Liver (tissue), 8 donors: ENCODE measurements at regions not wholly inside any gene's neighbourhood (a gene's known extent, or its start where the extent isn't known, plus 50 kb on each side); places are given as distances from the start of the nearest gene placed in this dataset.

ENCODE experiments used
- DNase-seq: peaks from one replicate; pipeline ENCODE4 v3.0.0-alpha.2; 2017; ENCODE audit warnings: low spot score
- H3K27ac ChIP-seq, 2 donors: one replicate each; pipeline ENCODE4 v1.7.0; 2013; ENCODE audit warnings: inconsistent platforms in 2 of 2, low read length in 2 of 2, control low read depth in 1 of 2, low read depth in 1 of 2, mild to moderate bottlenecking in 1 of 2
- H3K27me3 ChIP-seq, 4 donors: one replicate each; pipeline versions ENCODE4 v1.6.1 to v1.7.0; 2013; ENCODE audit warnings: low read length in 3 of 4, inconsistent platforms in 1 of 4, mild to moderate bottlenecking in 1 of 4, moderate library complexity in 1 of 4; ENCODE audit not compliant: control insufficient read depth in 4 of 4, insufficient read depth in 4 of 4
- H3K36me3 ChIP-seq, 4 donors: one replicate each; pipeline versions ENCODE4 v1.6.1 to v1.7.0; 2013; ENCODE audit warnings: low read length in 3 of 4, mild to moderate bottlenecking in 3 of 4, low read depth in 1 of 4, moderate library complexity in 1 of 4; ENCODE audit not compliant: control insufficient read depth in 4 of 4, insufficient read depth in 3 of 4
- H3K4me1 ChIP-seq, 4 donors: one replicate each; pipeline versions ENCODE4 v1.6.1 to v1.7.0; 2013; ENCODE audit warnings: low read length in 3 of 4, mild to moderate bottlenecking in 3 of 4, moderate library complexity in 1 of 4; ENCODE audit not compliant: control insufficient read depth in 4 of 4, insufficient read depth in 4 of 4
- H3K4me3 ChIP-seq, 3 donors: one replicate each; pipeline versions ENCODE4 v1.6.1 to v1.7.0; 2013; ENCODE audit warnings: low read length in 3 of 3, control low read depth in 1 of 3, low read depth in 1 of 3, mild to moderate bottlenecking in 1 of 3
- H3K9ac ChIP-seq, 2 donors: one replicate each; pipeline ENCODE4 v1.7.0; 2013; ENCODE audit warnings: low read length in 2 of 2, mild to moderate bottlenecking in 2 of 2, moderate library complexity in 2 of 2, control low read depth in 1 of 2, low read depth in 1 of 2
- H3K9me3 ChIP-seq, 4 donors: one replicate each; pipeline versions ENCODE4 v1.6.1 to v1.7.0; 2013; ENCODE audit warnings: low read length in 3 of 4; ENCODE audit not compliant: control insufficient read depth in 4 of 4
- ATF3 ChIP-seq: IDR thresholded peaks from 2 replicates; pipeline ENCODE4 v1.6.1; 2016; ENCODE audit warnings: antibody characterized with exemption
- CTCF ChIP-seq: fragments of 150-350 bp; IDR thresholded peaks from 2 replicates; pipeline ENCODE4 v1.5.1; 2017; ENCODE audit warnings: improper control_type of control experiment, low read depth, low read length; ENCODE audit not compliant: missing input control
- EGR1 ChIP-seq, 2 donors: IDR thresholded peaks; 2 replicates each; pipeline ENCODE4 v1.6.1; 2016 to 2018; ENCODE audit warnings: antibody characterized with exemption in 2 of 2, low read depth in 2 of 2
- FOXA1 ChIP-seq: IDR thresholded peaks from 2 replicates; pipeline ENCODE4 v1.6.1; 2016; ENCODE audit warnings: antibody characterized with exemption
- FOXA2 ChIP-seq: IDR thresholded peaks from 2 replicates; pipeline ENCODE4 v1.6.1; 2016; ENCODE audit warnings: antibody characterized with exemption
- GABPA ChIP-seq, 2 donors: IDR thresholded peaks in 1 of 2; conservative IDR thresholded peaks in 1 of 2; 2 replicates each; pipeline ENCODE4 v1.6.1; 2016; ENCODE audit warnings: antibody characterized with exemption in 2 of 2, mild to moderate bottlenecking in 1 of 2, moderate library complexity in 1 of 2
- HNF4A ChIP-seq, 2 donors: conservative IDR thresholded peaks; 2 replicates each; pipeline ENCODE4 v1.6.1; 2016; ENCODE audit warnings: antibody characterized with exemption in 2 of 2, mild to moderate bottlenecking in 2 of 2
- HNF4G ChIP-seq: IDR thresholded peaks from 2 replicates; pipeline ENCODE4 v1.6.1; 2016; ENCODE audit warnings: antibody characterized with exemption
- JUND ChIP-seq, 2 donors: IDR thresholded peaks; 2 replicates each; pipeline ENCODE4 v1.6.1; 2016; ENCODE audit warnings: antibody characterized with exemption in 2 of 2
- MAX ChIP-seq: IDR thresholded peaks from 2 replicates; pipeline ENCODE4 v1.6.1; 2016; ENCODE audit warnings: antibody characterized with exemption
- NR2F2 ChIP-seq: IDR thresholded peaks from 2 replicates; pipeline ENCODE4 v1.6.1; 2016; ENCODE audit warnings: antibody characterized with exemption
- RAD21 ChIP-seq, 2 donors: IDR thresholded peaks; 2 replicates each; pipeline ENCODE4 v1.6.1; 2016; ENCODE audit warnings: antibody characterized with exemption in 2 of 2, mild to moderate bottlenecking in 2 of 2
- REST ChIP-seq: IDR thresholded peaks from 2 replicates; pipeline ENCODE4 v1.6.1; 2016; ENCODE audit warnings: antibody characterized with exemption, mild to moderate bottlenecking
- RXRA ChIP-seq, 2 donors: IDR thresholded peaks; 2 replicates each; pipeline ENCODE4 v1.6.1; 2017 to 2018; ENCODE audit warnings: antibody characterized with exemption in 2 of 2, mild to moderate bottlenecking in 1 of 2
- SP1 ChIP-seq: IDR thresholded peaks from 2 replicates; pipeline ENCODE4 v1.6.1; 2018; ENCODE audit warnings: antibody characterized with exemption, mild to moderate bottlenecking
- TAF1 ChIP-seq: conservative IDR thresholded peaks from 2 replicates; pipeline ENCODE4 v1.6.1; 2016; ENCODE audit warnings: antibody characterized with exemption, mild to moderate bottlenecking
- YY1 ChIP-seq: IDR thresholded peaks from 2 replicates; pipeline ENCODE4 v1.6.1; 2016; ENCODE audit warnings: antibody characterized with exemption, mild to moderate bottlenecking
- ZBTB33 ChIP-seq: IDR thresholded peaks from 2 replicates; pipeline ENCODE4 v1.6.1; 2016; ENCODE audit warnings: antibody characterized with exemption
- WGBS: extraction: QIAGEN DNeasy Blood & Tissue Kit; methylation state at CpG from one replicate; pipeline ENCODE4 v1.1.7; 2013; 5-methylcytosine and 5-hydroxymethylcytosine counted together
- donor health status: healthy.
- donor health status: healthy.
- donor health status: healthy.
- donor health status: healthy.
- donor health status: healthy.

- Histone ChIP-seq H3K27ac (peak overlapping the region in 1 of 2 donors; percentile 41), H3K9me3 (no peaks in the 10 kb centered on the region), H3K4me1 (peaks cover 0 to 9% (median 1%) of the 10 kb centered on the region in 4 donors), H3K27me3 (no peaks in the 10 kb centered on the region), H3K36me3 (peaks cover 0 to 6% (median 0%) of the 10 kb centered on the region in 4 donors), H3K9ac (no peak overlapping the region), H3K4me3 (no peak overlapping the region)
- TF ChIP-seq REST (peak; percentile 67), FOXA2 (peak; percentile 71), SP1 (peak; percentile 75), MAX (peak; percentile 68), RAD21 (IDR thresholded peaks at IDR 0.05) (peak; percentile 37 to 63), HNF4A (conservative IDR thresholded peaks at IDR 0.05) (peak; percentile 82 to 87), JUND (IDR thresholded peaks at IDR 0.05) (peak; percentile 46 to 53), ATF3 (no peak), CTCF (no peak), YY1 (peak; percentile 77), NR2F2 (no peak), ZBTB33 (peak; percentile 31), EGR1 (IDR thresholded peaks at IDR 0.05; ENCODE audit: low read depth in 2 of 2) (peak in 1 of 2 donors; percentile 42), TAF1 (no peak), GABPA (IDR thresholded peaks at IDR 0.05 in 1 of 2, conservative IDR thresholded peaks at IDR 0.05 in 1 of 2) (no peak), RXRA (IDR thresholded peaks at IDR 0.05) (peak; percentile 73 to 87), FOXA1 (peak; percentile 55), HNF4G (peak; percentile 37)
- DNase-seq: peak; percentile 68
- WGBS: 34% methylated on average over 15 of the region's 15 CpGs
Observed at GRCh38 chr1:182249201-182249676, 142.4 kb downstream of the GLUL start.
